GM12878 (cell line): ENCODE measurements at regions not wholly inside any gene's neighbourhood (a gene's known extent, or its start where the extent isn't known, plus 50 kb on each side); places are given as distances from the start of the nearest gene placed in this dataset.

Experiments
- ATAC-seq: fragments of 200-7000 bp; cut with Tn5 transposase; 3 replicates; pipeline ENCODE4 v1.9.1; 2020; ENCODE audit warnings: mild to moderate bottlenecking, moderate library complexity
- BruUV-seq: library from RNA; stranded (reverse); fragments of 400-500 nt; replicated peaks from 2 replicates; lab custom pipeline; 2021; lab: Mats Ljungman, UMichigan
- CTCF ChIA-PET: fragments of 300-600 bp; sonication (Branson Sonifier 250); formaldehyde crosslinking; extraction: SDS; loops from one replicate; lab custom pipeline; 2021; ENCODE audit warnings: inconsistent platforms; lab: Yijun Ruan, JAX
- POLR2A ChIA-PET: fragments of 350-600 bp; formaldehyde crosslinking; extraction: SDS; loops from one replicate; lab custom pipeline; 2021; ENCODE audit warnings: inconsistent platforms; lab: Charles Lee
- RAD21 ChIA-PET: fragments of 300-600 bp; sonication (Branson Sonifier 250); formaldehyde crosslinking; loops from one replicate; lab custom pipeline; 2023; ENCODE audit warnings: antibody characterized with exemption; ENCODE audit not compliant: unreplicated experiment; lab: Charles Lee
- SMC1A ChIA-PET: fragments of 300-600 bp; sonication (Branson Sonifier 250); formaldehyde crosslinking; loops from one replicate; lab custom pipeline; 2023; ENCODE audit not compliant: unreplicated experiment, uncharacterized antibody; lab: Charles Lee
- DNase-seq: peaks from one replicate; pipeline ENCODE4 v3.0.0-alpha.2; 2011; ENCODE audit warnings: low read depth, low spot score
- FAIRE-seq: peaks from 3 replicates; lab custom pipeline; 2011; peaks lifted over from hg19 to GRCh38; lab: Jason Lieb, UNC
- H2AFZ ChIP-seq: 2 replicates; pipeline ENCODE4 v1.6.0; 2011; ENCODE audit warnings: low read depth, low read length, control low read depth; ENCODE audit not compliant: control insufficient read depth
- H3K27ac ChIP-seq: 2 replicates; pipeline ENCODE4 v1.5.1; 2011; ENCODE audit warnings: control low read depth; ENCODE audit not compliant: control insufficient read depth, insufficient read depth
- H3K27me3 ChIP-seq, 2 experiments: replicated peaks in 1 of 2; 2 replicates each; pipeline versions ENCODE4 v1.6.0 to v1.6.1; 2011; ENCODE audit warnings: low read length in 1 of 2; ENCODE audit not compliant: control insufficient read depth in 2 of 2, insufficient read depth in 2 of 2
- H3K36me3 ChIP-seq, 2 experiments: 2 replicates each; pipeline ENCODE4 v1.5.1; 2011; ENCODE audit warnings: low read length in 1 of 2; ENCODE audit not compliant: control insufficient read depth in 2 of 2, insufficient read depth in 2 of 2
- H3K4me1 ChIP-seq: 2 replicates; pipeline ENCODE4 v1.6.1; 2011; ENCODE audit warnings: mild to moderate bottlenecking, low read length, moderate library complexity, mixed read lengths; ENCODE audit not compliant: control insufficient read depth, insufficient read depth
- H3K4me2 ChIP-seq: 2 replicates; pipeline ENCODE4 v1.6.0; 2011; ENCODE audit warnings: control low read depth; ENCODE audit not compliant: control insufficient read depth, insufficient read depth
- H3K4me3 ChIP-seq: fragments of 200-600 bp; sonication (generic); 2 replicates; pipeline ENCODE4 v1.5.1; 2016
- H3K79me2 ChIP-seq: 2 replicates; pipeline ENCODE4 v1.6.0; 2011; ENCODE audit warnings: low read length; ENCODE audit not compliant: control insufficient read depth, insufficient read depth
- H3K9ac ChIP-seq: 2 replicates; pipeline ENCODE4 v1.8.0; 2011; ENCODE audit warnings: low read length, control low read depth, mixed read lengths; ENCODE audit not compliant: control insufficient read depth, insufficient read depth
- H3K9me3 ChIP-seq: replicated peaks from 3 replicates; pipeline ENCODE4 v1.5.1; 2011; ENCODE audit warnings: mild to moderate bottlenecking, low read length; ENCODE audit not compliant: control insufficient read depth, insufficient read depth
- H4K20me1 ChIP-seq: 2 replicates; pipeline ENCODE4 v1.6.0; 2011; ENCODE audit not compliant: control insufficient read depth, insufficient read depth
- IKZF1 ChIP-seq: fragments of 450-650 bp; conservative IDR thresholded peaks from 2 replicates; pipeline ENCODE4 v1.6.1; 2017; ENCODE audit warnings: antibody characterized with exemption, mild to moderate bottlenecking
- IKZF2 ChIP-seq, 2 experiments: fragments of 450-650 bp; IDR thresholded peaks; 2 replicates each; pipeline ENCODE4 v1.6.1; 2017; ENCODE audit warnings: mild to moderate bottlenecking in 2 of 2, moderate library complexity in 2 of 2
- MEF2B ChIP-seq: fragments of 450-650 bp; IDR thresholded peaks from 2 replicates; pipeline ENCODE4 v1.6.1; 2018; ENCODE audit warnings: mild to moderate bottlenecking, moderate library complexity; ENCODE audit not compliant: partially characterized antibody, poor library complexity, severe bottlenecking
- NFYB ChIP-seq: IDR thresholded peaks from 2 replicates; pipeline ENCODE4 v1.6.1; 2011; ENCODE audit warnings: low read depth, mild to moderate bottlenecking, low read length, improper control_type of control experiment, moderate library complexity; ENCODE audit not compliant: insufficient read depth
- POLR2AphosphoS2 ChIP-seq: IDR thresholded peaks from 2 replicates; pipeline ENCODE4 v1.6.1; 2011; ENCODE audit warnings: low read depth, mild to moderate bottlenecking, low read length, improper control_type of control experiment, moderate library complexity
- SPI1 ChIP-seq: IDR thresholded peaks from 2 replicates; pipeline ENCODE4 v1.6.1; 2011; ENCODE audit warnings: low read depth, mild to moderate bottlenecking, low read length, moderate library complexity, borderline replicate concordance; ENCODE audit not compliant: insufficient read depth
- STAT3 ChIP-seq: IDR thresholded peaks from 2 replicates; pipeline ENCODE4 v1.6.1; 2011; ENCODE audit warnings: low read depth, low read length, improper control_type of control experiment
- ZNF384 ChIP-seq: IDR thresholded peaks from 2 replicates; pipeline ENCODE4 v1.6.1; 2012; ENCODE audit warnings: low read depth, mild to moderate bottlenecking, low read length, improper control_type of control experiment, borderline replicate concordance
- whole genome bisulfite sequencing: methylation state at CpG from one replicate; pipeline ENCODE4 v1.1.6; 2016; ENCODE audit warnings: low lambda C conversion rate; ENCODE audit not compliant: insufficient replicate concordance, insufficient coverage; ENCODE audit errors: missing lambda C conversion rate; 5-methylcytosine and 5-hydroxymethylcytosine counted together
- in situ Hi-C: fragments of 300-500 bp; cut with MboI; formaldehyde crosslinking; loops from 9 replicates; pipeline ENCODE4 v1.14.3; 2018; ENCODE audit warnings: mixed read lengths
- intact Hi-C: fragments of 100-400 bp; cut with micrococcal nuclease; formaldehyde crosslinking; loops from one replicate; pipeline ENCODE4 v1.14.2; 2022; ENCODE audit not compliant: unreplicated experiment
- TF ChIP-seq, protein P1 (sequence below): fragments of 450-650 bp; IDR thresholded peaks from 2 replicates; pipeline ENCODE4 v1.6.1; 2017; ENCODE audit warnings: mild to moderate bottlenecking, low read depth, inconsistent platforms; ENCODE audit not compliant: poor library complexity, severe bottlenecking
- TF ChIP-seq, protein P2 (sequence below): fragments of 450-650 bp; IDR thresholded peaks from 2 replicates; pipeline ENCODE4 v1.6.1; 2016; ENCODE audit warnings: mild to moderate bottlenecking, moderate library complexity, borderline replicate concordance

DNA sequence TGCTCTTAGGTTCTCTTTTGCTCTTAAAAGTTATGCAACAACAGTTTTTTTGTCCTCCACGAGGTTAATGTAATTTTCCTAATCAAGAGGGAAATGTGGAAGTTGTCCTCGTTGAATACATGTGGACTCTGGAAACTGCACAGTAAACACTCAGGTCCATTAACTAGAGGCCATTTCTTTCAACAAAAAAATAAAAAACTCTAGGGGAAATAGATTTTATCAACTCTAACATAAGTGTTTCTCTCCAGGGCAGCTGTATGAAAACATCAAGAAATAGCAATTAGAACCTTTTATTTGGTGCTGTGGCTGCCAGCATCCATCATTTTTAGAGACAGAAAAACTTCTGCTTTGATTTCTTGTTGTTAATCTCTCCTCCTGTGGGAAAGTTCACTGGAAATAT, 288.6 kb downstream of the ICE1 start (continued):
- TF ChIP-seq, protein P1, sequence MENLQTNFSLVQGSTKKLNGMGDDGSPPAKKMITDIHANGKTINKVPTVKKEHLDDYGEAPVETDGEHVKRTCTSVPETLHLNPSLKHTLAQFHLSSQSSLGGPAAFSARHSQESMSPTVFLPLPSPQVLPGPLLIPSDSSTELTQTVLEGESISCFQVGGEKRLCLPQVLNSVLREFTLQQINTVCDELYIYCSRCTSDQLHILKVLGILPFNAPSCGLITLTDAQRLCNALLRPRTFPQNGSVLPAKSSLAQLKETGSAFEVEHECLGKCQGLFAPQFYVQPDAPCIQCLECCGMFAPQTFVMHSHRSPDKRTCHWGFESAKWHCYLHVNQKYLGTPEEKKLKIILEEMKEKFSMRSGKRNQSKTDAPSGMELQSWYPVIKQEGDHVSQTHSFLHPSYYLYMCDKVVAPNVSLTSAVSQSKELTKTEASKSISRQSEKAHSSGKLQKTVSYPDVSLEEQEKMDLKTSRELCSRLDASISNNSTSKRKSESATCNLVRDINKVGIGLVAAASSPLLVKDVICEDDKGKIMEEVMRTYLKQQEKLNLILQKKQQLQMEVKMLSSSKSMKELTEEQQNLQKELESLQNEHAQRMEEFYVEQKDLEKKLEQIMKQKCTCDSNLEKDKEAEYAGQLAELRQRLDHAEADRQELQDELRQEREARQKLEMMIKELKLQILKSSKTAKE: no peak
- TF ChIP-seq STAT3 (no peak), IKZF2 (IDR thresholded peaks at IDR 0.05) (no peak)

DNA sequence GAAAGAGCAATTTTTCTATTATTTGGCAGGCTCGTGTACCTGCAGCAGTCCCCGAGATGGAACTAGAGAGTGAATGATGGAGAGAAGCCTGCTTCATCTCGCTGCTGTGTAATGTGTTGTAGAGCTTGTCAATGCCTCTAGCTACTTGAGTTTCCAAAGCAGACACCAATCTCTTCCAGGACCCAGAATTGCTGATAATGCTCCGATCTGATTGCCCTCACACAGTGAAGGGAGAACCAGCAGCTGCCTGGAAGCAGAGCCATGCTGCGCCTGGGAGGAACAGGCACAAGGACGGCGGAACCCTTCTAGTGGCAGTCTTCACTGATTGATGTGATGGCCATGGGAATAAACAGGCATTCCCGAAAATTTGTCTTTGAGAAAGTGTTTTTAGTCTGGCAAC, 288.0 kb downstream of the ICE1 start:
- no peaks in the 10 kb centered on the region for H3K27me3 ChIP-seq
- no peaks in the 10 kb centered on the region for H3K9me3 ChIP-seq
- ATAC-seq: no peak
- CTCF ChIA-PET: no interaction called here
- no peaks in the 10 kb centered on the region for H3K4me1 ChIP-seq
- H3K4me3 ChIP-seq: no peak overlapping the region
- no peak overlapping the region for H2AFZ ChIP-seq
- H3K27ac ChIP-seq: no peak overlapping the region
- BruUV-seq: no TSS peak
- POLR2A ChIA-PET: no interaction called here
- DNase-seq: no peak
- H3K9ac ChIP-seq: no peak overlapping the region
- FAIRE-seq: no peak
- SMC1A ChIA-PET: interaction anchor here (1.8 kb wide), 1 partner anchor 13 kb away, joined by 5 read pairs; no protein-coding TSS in a partner anchor
- RAD21 ChIA-PET: no interaction called here
- intact Hi-C loops (no loop called here), in situ Hi-C loops (no loop called here)
- no peaks in the 10 kb centered on the region for H3K36me3 ChIP-seq
- no peaks in the 10 kb centered on the region for H4K20me1 ChIP-seq
- no peaks in the 10 kb centered on the region for H3K79me2 ChIP-seq
- H3K4me2 ChIP-seq: no peak overlapping the region
- WGBS: 70% methylated on average over 8 of the region's 8 CpGs
- TF ChIP-seq NFYB (no peak), SPI1 (no peak), ZNF384 (no peak), POLR2AphosphoS2 (no peak), MEF2B (no peak), IKZF1 (no peak)
- TF ChIP-seq, protein P2, sequence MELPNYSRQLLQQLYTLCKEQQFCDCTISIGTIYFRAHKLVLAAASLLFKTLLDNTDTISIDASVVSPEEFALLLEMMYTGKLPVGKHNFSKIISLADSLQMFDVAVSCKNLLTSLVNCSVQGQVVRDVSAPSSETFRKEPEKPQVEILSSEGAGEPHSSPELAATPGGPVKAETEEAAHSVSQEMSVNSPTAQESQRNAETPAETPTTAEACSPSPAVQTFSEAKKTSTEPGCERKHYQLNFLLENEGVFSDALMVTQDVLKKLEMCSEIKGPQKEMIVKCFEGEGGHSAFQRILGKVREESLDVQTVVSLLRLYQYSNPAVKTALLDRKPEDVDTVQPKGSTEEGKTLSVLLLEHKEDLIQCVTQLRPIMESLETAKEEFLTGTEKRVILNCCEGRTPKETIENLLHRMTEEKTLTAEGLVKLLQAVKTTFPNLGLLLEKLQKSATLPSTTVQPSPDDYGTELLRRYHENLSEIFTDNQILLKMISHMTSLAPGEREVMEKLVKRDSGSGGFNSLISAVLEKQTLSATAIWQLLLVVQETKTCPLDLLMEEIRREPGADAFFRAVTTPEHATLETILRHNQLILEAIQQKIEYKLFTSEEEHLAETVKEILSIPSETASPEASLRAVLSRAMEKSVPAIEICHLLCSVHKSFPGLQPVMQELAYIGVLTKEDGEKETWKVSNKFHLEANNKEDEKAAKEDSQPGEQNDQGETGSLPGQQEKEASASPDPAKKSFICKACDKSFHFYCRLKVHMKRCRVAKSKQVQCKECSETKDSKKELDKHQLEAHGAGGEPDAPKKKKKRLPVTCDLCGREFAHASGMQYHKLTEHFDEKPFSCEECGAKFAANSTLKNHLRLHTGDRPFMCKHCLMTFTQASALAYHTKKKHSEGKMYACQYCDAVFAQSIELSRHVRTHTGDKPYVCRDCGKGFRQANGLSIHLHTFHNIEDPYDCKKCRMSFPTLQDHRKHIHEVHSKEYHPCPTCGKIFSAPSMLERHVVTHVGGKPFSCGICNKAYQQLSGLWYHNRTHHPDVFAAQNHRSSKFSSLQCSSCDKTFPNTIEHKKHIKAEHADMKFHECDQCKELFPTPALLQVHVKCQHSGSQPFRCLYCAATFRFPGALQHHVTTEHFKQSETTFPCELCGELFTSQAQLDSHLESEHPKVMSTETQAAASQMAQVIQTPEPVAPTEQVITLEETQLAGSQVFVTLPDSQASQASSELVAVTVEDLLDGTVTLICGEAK: no peak
- TF ChIP-seq, protein P1: no peak
